ENCODE measurements at regions not wholly inside any gene's neighbourhood (a gene's known extent, or its start where the extent isn't known, plus 50 kb on each side); places are given as distances from the start of the nearest gene placed in this dataset.

DNA sequence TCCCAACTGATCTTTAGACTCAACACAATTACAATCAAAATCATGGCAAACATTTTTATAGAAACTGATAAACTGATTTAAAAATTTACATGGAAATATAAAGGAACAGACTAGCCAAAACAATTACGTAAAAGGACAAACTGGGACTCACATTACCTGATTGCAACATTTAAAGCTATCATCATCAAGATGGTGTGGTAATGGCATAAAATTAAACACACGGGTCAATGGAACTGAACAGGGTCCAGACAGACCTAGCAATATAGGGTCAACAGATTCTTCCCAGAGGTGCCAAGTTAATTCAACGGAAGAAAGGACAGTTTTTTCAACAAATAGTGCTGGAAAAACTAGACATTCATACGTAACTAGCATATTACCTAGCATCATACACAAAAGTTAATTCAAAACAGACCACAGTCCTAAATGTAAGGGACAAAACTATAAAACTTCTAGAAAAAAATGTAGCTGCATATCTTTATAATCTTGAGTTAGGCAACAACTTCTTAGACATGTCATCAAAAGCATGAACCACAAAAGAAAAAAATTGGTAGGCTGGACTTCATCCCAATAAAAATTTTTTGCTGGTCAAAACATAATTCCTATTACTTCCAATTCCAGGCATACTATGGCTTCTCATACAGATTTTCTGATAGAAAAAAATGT is 147.4 kb upstream of the BEND6 start:
- intact Hi-C loops (cut with micrococcal nuclease), result no loop called here
- TF ChIP-seq, protein P1, sequence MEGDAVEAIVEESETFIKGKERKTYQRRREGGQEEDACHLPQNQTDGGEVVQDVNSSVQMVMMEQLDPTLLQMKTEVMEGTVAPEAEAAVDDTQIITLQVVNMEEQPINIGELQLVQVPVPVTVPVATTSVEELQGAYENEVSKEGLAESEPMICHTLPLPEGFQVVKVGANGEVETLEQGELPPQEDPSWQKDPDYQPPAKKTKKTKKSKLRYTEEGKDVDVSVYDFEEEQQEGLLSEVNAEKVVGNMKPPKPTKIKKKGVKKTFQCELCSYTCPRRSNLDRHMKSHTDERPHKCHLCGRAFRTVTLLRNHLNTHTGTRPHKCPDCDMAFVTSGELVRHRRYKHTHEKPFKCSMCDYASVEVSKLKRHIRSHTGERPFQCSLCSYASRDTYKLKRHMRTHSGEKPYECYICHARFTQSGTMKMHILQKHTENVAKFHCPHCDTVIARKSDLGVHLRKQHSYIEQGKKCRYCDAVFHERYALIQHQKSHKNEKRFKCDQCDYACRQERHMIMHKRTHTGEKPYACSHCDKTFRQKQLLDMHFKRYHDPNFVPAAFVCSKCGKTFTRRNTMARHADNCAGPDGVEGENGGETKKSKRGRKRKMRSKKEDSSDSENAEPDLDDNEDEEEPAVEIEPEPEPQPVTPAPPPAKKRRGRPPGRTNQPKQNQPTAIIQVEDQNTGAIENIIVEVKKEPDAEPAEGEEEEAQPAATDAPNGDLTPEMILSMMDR (IDR thresholded peaks at IDR 0.05), result no peak
- Histone ChIP-seq H3K79me2 (ENCODE audit: insufficient read depth, low read length) (no peaks in the 10 kb centered on the region), H3K4me3 (replicated peaks in 1 of 3; ENCODE audit: low read depth in 2 of 3, low read length in 3 of 3) (no peak overlapping the region), H2AFZ (ENCODE audit: insufficient read depth, low read depth, low read length, poor library complexity, severe bottlenecking) (no peak overlapping the region), H3K4me2 (replicated peaks; ENCODE audit: extremely low read depth, low read length, poor library complexity, severe bottlenecking) (no peak overlapping the region), H3K4me1 (ENCODE audit: control insufficient read depth in 1 of 2, insufficient read depth in 2 of 2, low read length in 2 of 2) (no peaks in the 10 kb centered on the region), H3K27me3 (ENCODE audit: control insufficient read depth in 2 of 2, insufficient read depth in 2 of 2, low read length in 2 of 2) (no peaks in the 10 kb centered on the region), H3K27ac (ENCODE audit: low read depth in 1 of 2, low read length in 2 of 2) (no peak overlapping the region), H3K9me3 (replicated peaks in 1 of 2; ENCODE audit: control insufficient read depth in 1 of 2, insufficient read depth in 1 of 2, low read length in 2 of 2) (no peaks in the 10 kb centered on the region), H3K9ac (ENCODE audit: insufficient read depth, low read length, poor library complexity, severe bottlenecking) (no peak overlapping the region), H4K20me1 (ENCODE audit: insufficient read depth, low read length) (no peaks in the 10 kb centered on the region), H3K36me3 (replicated peaks in 1 of 2; ENCODE audit: control insufficient read depth in 1 of 2, insufficient read depth in 2 of 2, low read length in 2 of 2) (no peaks in the 10 kb centered on the region)
- no peaks in the 10 kb centered on the region for H3K27me3 Mint-ChIP-seq (ENCODE audit: low read depth in 3 of 3)
- no peaks in the 10 kb centered on the region for H3K4me1 Mint-ChIP-seq
- H3K4me3 Mint-ChIP-seq, result no peak overlapping the region
- no peaks in the 10 kb centered on the region for H3K36me3 Mint-ChIP-seq
- no peak for DNase-seq
- WGBS (ENCODE audit: insufficient coverage), result no CpG with 5 or more reads among the region's 4 CpGs
- no peak overlapping the region for H3K27ac Mint-ChIP-seq
- H3K9me3 Mint-ChIP-seq, result no peaks in the 10 kb centered on the region

- no peaks in the 10 kb centered on the region for H3K9me3 ChIP-seq (replicated peaks in 1 of 2; ENCODE audit: control insufficient read depth in 1 of 2, insufficient read depth in 1 of 2, low read length in 2 of 2)
- no peak overlapping the region for H3K4me3 Mint-ChIP-seq
- no peaks in the 10 kb centered on the region for H3K27me3 Mint-ChIP-seq (ENCODE audit: low read depth in 3 of 3)
- H3K4me1 ChIP-seq (ENCODE audit: control insufficient read depth in 1 of 2, insufficient read depth in 2 of 2, low read length in 2 of 2), result no peaks in the 10 kb centered on the region
- H2AFZ ChIP-seq (ENCODE audit: insufficient read depth, low read depth, low read length, poor library complexity, severe bottlenecking), result no peak overlapping the region
- no peaks in the 10 kb centered on the region for H3K9me3 Mint-ChIP-seq
- DNase-seq, result no peak
- no peaks in the 10 kb centered on the region for H3K79me2 ChIP-seq (ENCODE audit: insufficient read depth, low read length)
- H3K36me3 Mint-ChIP-seq, result no peaks in the 10 kb centered on the region
- TF ChIP-seq, protein P1 (IDR thresholded peaks at IDR 0.05), result no peak
- no peaks in the 10 kb centered on the region for H3K36me3 ChIP-seq (replicated peaks in 1 of 2; ENCODE audit: control insufficient read depth in 1 of 2, insufficient read depth in 2 of 2, low read length in 2 of 2)
- no peaks in the 10 kb centered on the region for H3K4me1 Mint-ChIP-seq
- intact Hi-C loops (cut with micrococcal nuclease), result no loop called here
- WGBS (ENCODE audit: insufficient coverage), result 100% methylated on average over 1 of the region's 1 CpG
- no peak overlapping the region for H3K4me3 ChIP-seq (replicated peaks in 1 of 3; ENCODE audit: low read depth in 2 of 3, low read length in 3 of 3)
- no peaks in the 10 kb centered on the region for H3K27me3 ChIP-seq (ENCODE audit: control insufficient read depth in 2 of 2, insufficient read depth in 2 of 2, low read length in 2 of 2)
- H4K20me1 ChIP-seq (ENCODE audit: insufficient read depth, low read length), result no peaks in the 10 kb centered on the region
- no peak overlapping the region for H3K4me2 ChIP-seq (replicated peaks; ENCODE audit: extremely low read depth, low read length, poor library complexity, severe bottlenecking)
- no peak overlapping the region for H3K9ac ChIP-seq (ENCODE audit: insufficient read depth, low read length, poor library complexity, severe bottlenecking)
- H3K27ac ChIP-seq (ENCODE audit: low read depth in 1 of 2, low read length in 2 of 2), result no peak overlapping the region
- H3K27ac Mint-ChIP-seq, result peak overlapping the region in 1 of 7 donors; percentile 1
These were observed 148.5 kb upstream of the BEND6 start for GRCh38 chr6:56806368-56806767.
